HG03103 (cell line): ENCODE measurements at regions not wholly inside any gene's neighbourhood (a gene's known extent, or its start where the extent isn't known, plus 50 kb on each side); places are given as distances from the start of the nearest gene placed in this dataset.
"Not testable (repeated sequence)": the region's sequence is repeated elsewhere in the genome, so short reads cannot be mapped to it uniquely, and the experiment has no call there.

Experiments used
- ATAC-seq: cut with Tn5 transposase; IDR thresholded peaks from one replicate; pipeline ENCODE4 v1.9.1; 2021; ENCODE audit warnings: low read depth; ENCODE audit not compliant: unreplicated experiment

DNA sequence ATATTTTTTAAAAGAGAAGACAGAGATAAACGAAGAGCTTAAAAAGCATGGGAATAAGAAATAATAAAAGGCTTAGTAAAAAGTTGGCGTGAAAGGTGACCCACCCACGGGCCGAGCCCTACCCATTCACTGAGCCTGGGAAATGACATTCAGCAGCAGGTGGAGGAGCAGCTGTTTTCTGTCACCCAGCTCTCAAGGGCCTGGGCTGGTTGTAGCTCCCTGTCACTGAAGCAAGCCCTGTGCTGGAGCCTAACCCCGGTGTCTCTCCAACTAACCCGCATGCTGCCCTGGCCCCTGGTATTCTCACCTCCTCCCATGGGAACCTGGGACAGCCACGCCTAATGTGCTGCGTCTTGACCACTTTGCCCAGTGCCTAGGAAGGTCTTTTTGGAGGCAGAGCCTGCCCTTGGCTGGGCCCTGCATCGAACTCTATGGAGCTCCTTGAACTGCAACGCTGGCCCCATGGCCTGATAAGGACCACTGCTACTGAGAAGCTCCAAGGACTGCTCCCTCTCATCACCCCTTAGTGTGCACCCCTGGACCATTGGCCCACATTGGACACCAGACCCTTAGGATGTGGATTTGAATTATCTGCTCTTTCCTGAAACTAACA lies 68.8 kb upstream of the IYD start:
- ATAC-seq: no peak

DNA sequence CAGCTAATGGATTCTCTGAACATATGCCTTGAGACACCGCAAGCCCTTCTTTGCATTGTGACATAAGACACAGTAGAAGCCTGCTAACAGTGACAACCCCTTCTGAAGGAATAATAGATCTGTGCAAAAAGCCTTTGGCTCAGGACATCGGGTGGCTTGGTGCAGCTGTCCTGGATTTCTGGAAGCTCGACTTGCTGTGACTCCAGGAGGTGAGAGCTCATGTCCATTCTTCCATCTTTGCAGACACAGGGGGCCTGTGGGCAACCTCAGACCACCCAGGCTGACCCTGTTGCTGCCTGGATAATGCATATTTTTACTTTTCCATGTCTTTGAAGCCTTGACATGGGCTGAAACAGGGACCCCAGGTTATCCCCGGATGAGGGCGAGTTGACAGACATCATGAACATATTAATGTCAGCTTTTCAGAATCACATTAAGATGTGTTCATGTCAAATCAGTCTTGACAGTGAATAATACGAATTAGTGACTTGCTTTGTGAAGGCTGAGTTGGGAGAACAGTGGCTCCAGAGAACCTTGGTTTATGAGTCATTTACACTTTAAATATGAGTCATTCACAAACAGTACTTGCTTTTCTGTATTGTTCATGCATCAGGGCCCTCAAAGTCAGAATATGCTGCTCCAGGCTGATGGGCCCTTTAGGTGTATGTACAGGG lies 66.8 kb upstream of the IYD start:
- ATAC-seq: peak; percentile 94

DNA sequence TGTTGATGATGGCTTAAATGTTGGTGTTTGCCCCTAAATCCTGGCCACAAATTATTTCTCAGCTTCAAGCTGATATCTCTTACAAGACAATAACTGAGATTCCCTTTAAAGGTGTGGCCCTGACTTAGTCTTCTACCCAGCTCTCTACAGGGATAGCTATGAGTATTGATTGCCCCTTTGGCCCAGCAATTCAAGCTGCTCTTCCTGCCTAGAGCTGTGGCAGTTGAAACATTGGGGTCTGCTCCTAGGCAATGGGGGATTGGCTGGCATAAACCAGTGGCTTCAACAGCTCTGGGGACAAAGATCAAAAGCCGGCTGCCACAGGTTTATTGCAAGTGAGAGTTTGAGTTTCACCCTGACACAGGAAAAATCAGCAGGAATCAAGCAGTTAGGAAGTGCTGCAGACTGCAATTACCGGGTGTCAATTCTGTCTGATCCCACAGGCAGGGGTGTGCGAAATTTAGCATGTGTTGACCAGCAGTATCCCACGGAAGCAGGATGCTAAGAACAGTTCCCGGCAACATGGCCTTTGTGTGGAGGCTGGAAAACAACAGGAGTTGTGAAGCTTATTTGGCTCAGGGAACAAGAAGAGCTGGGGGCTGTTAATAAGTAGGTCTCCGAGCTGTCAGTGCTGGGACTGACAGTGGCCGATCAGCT lies 66.2 kb upstream of the IYD start:
- no peak for ATAC-seq

DNA sequence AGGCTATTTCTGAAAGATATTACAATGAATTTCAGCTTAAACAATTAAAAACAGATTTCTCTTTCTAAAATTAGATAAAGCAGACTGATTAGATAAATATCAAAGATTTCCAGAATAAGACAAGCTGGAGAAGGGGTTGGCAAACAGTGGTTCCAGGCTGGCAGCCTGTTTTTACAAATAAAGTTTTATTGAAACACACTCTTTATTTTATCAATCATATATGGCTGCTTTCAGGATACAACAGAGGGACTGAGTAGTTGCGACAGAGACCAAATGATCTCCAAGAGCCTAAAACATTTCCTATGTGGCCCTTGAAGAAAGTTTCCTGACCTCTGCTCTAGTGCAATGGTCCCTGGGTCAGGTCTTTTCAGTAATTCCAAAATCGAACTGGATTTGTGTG lies 65.6 kb upstream of the IYD start:
- ATAC-seq: no peak

DNA sequence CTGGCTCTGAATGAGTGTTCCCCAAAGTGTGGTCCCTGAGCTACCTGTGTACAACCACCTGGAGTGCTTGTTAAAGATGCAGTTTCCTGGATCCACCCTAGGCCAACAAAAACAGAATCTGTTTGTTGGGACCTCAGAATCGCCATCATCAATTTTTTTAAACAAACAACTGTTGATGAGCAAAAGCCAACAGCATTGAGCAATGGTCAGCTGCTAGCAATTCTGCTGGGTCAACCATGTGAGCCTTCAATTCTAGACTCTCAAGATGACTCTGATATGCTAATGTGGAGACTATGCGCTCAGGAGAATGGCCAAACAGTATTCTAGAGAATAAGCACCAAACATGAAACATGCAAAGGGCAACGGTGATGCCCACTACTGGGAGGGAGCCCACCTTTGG lies 64.4 kb upstream of the IYD start:
- no peak for ATAC-seq

DNA sequence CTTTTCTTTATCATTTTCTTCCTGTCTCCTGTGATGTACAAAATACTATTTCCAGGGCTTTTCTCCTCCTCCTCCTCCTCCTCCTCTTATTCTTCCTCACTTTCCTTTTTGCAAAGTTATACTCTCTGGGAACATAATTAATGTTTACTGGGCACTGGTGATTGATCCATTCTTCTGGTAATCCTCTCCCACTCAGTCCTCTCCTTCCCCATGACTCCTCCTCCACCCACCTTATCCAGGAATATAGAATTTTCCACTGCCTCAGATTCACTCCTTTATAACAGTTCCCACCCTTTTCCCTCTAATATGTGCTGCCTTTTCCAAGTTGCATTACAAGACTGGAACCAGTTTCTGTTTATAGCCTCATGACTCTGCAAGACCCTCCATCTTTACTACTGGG lies 62.5 kb upstream of the IYD start:
- no peak for ATAC-seq

DNA sequence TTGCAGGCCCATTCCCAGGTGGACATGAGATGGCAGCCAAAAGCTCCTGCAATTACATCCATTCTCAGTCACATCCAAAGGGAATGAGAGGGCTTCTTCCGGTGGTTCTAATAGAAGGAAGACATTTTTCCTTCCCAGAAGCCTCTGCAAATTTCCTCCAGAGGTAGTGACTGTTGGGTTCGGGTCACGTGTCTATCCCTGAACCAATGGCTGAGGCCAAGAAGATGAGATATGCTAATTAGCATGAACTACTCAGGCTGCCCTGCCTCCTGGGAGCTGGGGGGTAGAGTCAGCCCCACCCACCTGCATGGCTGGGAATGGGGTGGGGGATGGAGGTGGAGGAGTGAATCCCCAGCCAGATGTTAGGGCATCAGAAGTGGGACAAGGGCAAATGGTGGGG lies 61.3 kb upstream of the IYD start:
- no peak for ATAC-seq

DNA sequence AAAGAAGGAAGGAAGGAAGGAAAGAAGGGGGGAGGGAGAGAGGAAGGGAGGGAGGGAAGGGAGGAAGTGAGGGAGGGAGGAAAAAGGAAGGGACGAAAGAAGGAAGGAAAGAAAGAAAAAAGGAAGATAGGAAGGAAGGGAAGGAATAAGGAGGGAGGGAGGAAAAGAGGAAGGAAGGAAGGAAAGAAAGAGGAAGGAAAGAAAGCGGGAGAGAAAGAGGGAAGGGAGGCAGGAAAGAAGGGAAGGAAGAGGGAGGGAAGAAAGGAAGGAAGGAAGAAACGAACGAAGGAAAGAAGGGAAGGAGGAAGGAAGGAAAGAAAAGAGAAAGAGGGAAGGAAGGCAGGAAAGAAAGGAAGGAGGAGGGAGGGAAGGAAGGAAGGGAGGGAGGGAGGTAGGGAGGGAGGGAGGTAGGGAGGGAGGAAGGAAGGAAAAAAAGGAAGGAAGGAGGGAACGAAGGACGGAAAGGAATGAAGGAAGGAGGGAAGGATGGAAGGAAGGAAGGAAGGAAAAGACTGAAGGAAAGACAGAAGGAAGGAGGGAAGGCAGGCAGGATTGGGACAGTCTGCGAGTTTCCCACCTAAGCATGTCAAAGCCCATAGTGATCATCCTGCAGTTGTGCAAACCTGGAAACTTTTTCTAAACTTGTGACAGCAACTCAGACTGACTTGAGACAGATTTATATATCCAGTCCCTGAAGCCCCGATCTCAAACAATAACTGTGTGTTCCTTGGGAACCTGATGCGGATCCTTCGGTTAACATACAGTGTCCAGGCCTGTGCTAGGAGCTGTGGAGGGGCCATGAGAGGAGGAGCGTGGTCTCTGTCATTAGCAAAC lies 59.8 kb upstream of the IYD start:
- ATAC-seq: no peak

DNA sequence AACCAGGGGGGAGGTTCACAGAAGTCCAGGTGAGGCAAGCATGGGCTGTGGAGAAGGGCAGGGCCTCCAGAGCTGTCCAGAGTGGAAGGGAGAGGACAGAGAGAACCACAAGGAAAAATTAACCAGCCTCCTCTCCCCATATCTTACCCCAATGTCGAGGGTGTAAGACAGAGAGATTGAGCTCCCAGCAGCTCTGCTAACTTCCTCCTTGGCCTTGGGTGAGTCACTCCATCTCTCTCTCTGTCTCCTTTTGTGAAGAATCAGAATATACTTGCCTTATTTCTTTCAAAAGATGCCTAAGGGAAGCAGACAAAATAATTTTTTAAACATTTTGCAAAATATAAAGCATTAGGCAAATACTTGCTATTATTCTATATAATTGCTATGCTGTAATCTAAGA lies 58.3 kb upstream of the IYD start:
- no peak for ATAC-seq

DNA sequence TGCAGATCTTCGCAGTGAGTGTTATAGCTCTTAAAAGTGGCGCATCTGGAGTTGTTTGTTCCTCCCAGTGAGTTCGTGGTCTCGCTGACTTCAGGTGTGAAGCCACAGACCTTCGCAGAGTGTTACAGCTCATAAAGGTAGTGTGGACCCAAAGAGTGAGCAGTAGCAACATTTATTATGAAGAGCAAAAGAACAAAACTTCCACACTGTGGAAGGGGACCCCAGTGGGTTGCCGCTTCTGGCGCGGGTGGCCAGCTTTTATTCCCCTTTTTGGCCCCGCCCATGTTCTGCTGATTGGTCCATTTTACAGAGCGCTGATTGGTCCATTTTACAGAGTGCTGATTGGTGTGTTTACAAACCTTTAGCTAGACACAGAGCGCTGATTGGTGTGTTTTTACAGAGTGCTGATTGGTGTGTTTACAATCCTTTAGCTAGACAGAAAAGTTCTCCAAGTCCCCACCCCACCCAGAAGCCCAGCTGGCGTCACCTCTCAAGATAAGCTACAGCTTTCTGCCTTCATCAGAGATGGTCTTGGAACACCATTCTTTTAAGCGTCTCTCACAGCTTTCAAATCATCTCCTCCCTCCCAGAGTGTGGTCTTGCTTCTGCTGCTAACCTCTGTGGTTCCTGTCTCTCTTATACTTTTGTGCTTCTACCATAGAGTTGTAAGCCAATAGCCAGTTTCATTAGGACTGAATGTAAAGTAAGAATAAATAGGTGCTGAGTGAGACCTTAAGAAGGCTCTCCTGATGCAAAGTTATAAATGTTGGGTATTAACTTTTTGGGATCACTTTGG lies 57.5 kb upstream of the IYD start:
- ATAC-seq: not testable (repeated sequence)

DNA sequence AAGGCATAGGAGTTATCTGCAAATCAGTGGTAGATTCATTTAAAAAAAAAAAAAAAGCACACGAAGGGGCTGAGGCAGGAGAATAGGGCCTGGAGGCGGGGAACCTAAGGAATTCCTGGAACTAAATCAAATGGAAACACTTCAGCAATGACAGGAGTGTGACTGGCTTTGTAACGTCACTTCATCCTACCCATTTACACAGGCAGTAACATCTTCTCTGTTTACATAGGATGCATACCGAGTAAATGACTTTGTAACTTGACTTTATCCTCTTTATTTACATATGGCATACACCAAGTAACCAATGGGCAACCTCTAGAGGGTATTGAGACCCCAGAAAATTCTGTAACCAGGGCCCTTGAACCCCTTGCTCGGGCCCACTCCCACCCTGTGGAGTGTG lies 56.4 kb upstream of the IYD start:
- ATAC-seq: no peak

DNA sequence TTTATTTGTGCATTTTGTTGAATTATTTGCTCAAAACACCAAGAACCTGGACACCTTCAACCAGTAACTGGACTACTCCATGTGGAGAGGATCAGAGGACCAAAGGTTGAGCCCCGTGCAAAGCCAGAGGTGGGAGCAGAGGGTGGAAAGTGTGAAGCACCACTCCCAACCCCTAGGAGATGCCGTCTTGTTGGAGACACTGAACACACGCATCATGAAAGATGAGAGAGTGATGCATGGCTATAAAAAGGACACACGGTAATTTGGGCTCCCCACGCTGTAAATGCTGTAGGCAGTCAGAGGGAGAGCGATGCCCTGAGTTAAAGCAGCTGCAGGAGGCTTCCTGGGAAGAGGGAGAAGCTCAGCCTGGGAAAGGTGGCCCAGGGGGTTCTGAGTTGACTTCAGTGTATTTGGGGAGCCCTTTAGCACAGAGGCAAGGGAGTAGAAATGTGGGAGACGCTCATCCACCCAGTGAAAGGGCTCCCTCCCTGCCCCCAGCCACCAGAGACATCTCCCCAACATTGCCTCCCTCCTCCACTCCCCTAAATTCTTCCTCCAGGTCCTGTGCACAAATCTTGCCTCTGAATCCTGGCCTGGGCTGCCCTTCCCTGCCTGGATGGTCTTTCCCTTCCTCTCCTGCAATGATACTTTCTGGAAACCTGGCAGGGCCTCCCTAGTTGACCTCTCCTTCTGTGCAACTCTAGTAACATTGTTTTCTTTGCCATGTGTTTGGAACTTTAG lies 55.8 kb upstream of the IYD start:
- ATAC-seq: no peak

DNA sequence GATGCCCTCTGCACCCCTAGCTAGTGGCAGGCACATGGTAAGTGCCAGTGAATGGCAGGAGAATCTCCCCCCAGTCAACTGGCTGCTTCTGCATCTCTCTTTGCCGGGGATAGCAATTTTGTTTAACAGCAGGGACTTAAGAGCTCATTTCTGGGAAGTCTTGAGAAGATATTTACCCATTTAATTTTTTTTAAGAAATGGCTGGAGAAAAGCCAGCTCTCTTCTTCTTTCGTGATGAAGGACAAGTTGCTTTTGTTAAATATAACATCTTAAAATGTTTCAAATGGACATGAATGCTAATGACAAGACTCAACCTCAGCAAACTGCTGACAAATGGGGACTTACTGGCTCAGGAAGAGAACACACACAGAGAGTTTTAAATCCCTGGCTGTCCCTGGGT lies 55.0 kb upstream of the IYD start:
- ATAC-seq: no peak

DNA sequence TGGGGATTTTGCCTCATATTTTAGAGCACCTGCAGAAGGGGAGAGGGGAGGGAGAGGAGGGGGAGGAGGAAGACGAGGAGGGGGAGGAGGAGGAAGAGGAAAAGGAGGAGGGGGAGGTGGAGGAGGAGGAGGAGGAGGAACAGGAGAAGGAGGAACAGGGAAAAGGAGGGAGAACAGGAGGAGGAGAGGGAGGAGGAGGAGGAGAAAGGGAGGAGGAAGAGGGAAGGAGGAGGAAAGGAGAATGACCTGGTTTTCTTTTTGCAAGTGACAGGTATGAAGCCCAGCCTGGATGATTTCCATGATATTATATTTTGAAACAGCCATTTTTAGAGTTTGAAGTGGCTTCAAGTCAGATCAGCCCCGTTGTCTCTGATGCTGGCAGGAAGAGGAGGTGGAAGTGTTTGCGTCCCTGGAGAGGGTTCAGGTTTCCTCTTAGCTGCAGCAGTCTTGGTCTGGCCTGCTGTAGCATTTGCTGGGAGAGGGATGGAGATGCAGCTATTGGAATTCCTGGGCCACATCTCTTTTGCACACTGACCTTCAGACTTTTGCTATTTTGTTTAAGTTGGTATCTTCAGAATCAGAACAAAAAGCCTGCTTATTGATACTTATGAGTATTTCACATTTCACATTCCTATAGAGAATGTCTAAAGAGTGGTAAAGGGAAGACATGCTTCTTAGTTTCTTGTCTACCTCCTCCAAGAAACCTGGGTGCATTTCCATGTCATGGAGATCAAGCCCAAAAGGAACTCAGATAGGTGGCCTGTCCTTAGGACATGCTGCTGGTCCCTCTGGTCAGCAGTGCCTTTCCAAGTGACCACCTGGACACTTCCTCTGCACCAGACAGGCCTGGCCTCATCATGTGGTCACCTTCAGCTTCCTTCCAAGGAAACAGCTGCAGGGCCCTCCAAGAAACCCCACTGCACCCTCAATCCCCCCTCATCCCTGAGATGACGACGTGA lies 54.3 kb upstream of the IYD start:
- ATAC-seq: no peak

DNA sequence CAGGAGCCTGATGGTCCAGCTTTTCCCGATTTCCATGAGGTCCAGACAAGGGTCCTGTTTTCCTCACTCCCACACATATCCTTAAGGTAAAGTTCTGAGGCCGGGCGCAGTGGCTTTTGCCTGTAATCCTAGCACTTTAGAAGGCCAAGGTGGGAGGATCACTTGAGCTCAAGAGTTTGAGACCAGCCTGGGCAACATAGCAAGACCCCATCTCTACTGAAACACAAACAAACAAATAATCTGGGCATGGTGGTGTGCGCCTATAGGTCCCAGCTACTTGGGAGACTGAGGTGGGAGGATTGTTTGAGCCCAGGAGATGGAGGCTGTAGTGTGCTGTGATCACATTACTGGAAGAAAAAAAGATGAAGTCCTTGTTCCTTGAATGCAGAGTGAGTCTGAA lies 53.2 kb upstream of the IYD start:
- ATAC-seq: no peak

DNA sequence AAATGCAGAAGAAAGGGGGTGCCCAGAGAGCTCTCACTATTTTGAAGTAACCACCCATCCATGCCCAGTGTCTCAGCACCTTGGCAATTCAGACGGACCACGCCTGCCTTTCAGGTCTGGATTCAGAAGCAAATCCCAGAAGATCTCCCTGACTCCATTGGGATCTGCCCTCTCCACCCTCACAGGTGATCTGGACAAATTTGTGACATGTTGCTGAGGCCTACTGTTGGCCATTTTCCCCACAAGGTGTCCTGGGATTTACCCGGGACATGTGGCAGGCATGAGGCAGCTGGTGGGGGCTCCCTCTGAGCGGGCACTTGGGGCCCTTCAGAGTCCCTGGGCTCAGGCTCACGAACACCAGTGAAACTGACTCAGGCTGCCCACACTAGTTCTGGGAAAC lies 51.9 kb upstream of the IYD start:
- ATAC-seq: no peak
